ENCODE measurements at regions not wholly inside any gene's neighbourhood (a gene's known extent, or its start where the extent isn't known, plus 50 kb on each side); places are given as distances from the start of the nearest gene placed in this dataset.
A peak's percentile ranks its signal among the peaks of the same experiment; 100 is the strongest.

DNA sequence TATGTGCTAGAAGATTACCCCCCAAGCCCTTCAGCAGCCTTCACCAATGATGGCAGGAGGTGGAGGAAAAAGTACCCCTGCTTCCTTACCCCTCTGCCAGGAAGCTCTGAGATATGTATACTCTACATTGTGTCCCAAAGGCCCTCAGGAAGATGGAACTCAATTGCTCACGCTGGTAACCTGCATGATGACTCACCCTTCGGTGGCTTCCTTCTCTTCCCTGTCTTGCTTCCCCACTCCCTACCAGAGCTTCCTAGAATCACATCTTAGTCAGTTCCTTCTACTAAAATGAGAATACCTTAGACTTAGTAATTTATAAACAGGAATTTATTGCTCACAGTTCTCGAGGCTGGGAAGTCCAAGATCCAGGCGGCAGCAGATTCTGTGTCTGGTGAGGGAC lies 405.6 kb downstream of the TYW1 start:
- Histone ChIP-seq H3K36me3 (ENCODE audit: control insufficient read depth, insufficient read depth, low read length) (no peaks in the 10 kb centered on the region), H3K27ac (ENCODE audit: low read depth, low read length) (no peak overlapping the region), H3K9me3 (ENCODE audit: control insufficient read depth, insufficient read depth, low read length) (no peaks in the 10 kb centered on the region), H3K4me1 (ENCODE audit: control insufficient read depth, insufficient read depth, low read length) (no peaks in the 10 kb centered on the region), H3K27me3 (ENCODE audit: control insufficient read depth, insufficient read depth, low read length) (no peaks in the 10 kb centered on the region), H3K4me3 (ENCODE audit: low read depth, low read length) (no peak overlapping the region)
- 80% methylated on average over 2 of the region's 4 CpGs for WGBS (ENCODE audit: insufficient coverage)
- DNase-seq (ENCODE audit: low read depth in 4 of 6, low spot score in 6 of 6): no peak

DNA sequence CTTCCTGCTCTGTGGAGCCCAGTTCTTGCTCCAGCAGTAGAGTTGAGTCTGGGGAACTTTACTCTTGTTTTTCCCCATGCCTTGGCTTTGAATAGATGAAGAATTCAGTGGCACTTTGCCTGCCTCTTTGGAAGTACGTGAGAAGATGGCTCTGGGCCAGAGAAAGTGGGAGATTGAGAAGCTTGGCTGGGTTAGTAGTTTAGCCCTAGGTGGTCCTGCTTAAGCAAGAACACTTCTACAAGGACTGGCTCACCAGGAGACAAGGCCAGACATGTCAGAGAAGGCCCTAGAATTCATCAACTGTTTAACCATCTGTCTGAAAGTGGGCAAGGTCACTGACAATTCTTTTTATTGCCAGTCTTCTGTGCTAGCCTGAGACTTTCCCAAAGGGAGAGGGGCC lies 410.3 kb downstream of the TYW1 start:
- Histone ChIP-seq H3K4me1 (ENCODE audit: control insufficient read depth, insufficient read depth, low read length) (peaks cover 7% of the 10 kb centered on the region), H3K4me3 (ENCODE audit: low read depth, low read length) (no peak overlapping the region), H3K9me3 (ENCODE audit: control insufficient read depth, insufficient read depth, low read length) (peaks cover 1% of the 10 kb centered on the region), H3K27me3 (ENCODE audit: control insufficient read depth, insufficient read depth, low read length) (no peaks in the 10 kb centered on the region), H3K27ac (ENCODE audit: low read depth, low read length) (no peak overlapping the region), H3K36me3 (ENCODE audit: control insufficient read depth, insufficient read depth, low read length) (no peaks in the 10 kb centered on the region)
- DNase-seq (ENCODE audit: low read depth in 4 of 6, low spot score in 6 of 6): peak in 5 of 6 donors; percentile 35 to 92 (median 38)
- 43% methylated on average over 1 of the region's 1 CpG for WGBS (ENCODE audit: insufficient coverage)

DNA sequence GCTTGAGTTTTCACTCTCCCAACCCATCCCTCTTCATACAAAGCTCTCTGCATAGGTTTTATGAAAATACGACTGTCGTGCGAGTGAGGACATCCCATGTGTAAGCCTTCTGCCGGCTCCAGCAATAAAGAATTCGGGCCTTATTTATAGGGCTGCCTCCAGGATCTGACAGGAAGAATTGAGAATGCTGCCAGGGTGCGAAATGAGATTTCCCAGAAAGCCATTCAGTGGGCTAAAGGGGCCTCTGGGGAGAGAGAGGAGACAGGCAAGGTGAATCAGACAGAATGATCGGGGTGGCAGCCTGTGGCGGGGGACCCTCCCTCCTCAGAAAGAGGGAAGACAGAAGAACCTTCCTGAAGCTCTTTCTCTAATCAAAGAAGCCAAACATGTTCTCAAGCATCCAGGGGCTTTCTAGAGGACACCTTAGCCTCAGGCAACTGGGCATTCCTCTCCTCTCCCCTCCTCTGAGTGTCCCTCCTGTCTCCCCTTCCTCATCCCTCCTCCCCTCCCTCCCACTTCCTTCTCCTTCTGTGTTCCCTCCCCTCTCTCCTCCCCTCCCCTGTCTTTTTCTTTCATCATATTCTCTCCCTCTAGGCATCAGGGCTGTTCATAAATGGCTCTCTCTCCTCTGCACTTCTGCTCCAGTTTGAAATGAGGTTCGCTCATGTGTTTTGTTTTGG lies 410.9 kb downstream of the TYW1 start:
- H3K27ac ChIP-seq (ENCODE audit: low read depth, low read length): no peak overlapping the region
- no peak overlapping the region for H3K4me3 ChIP-seq (ENCODE audit: low read depth, low read length)
- DNase-seq (ENCODE audit: low read depth in 4 of 6, low spot score in 6 of 6): peak in 2 of 6 donors; percentile 17 to 79
- WGBS (ENCODE audit: insufficient coverage): 28% methylated on average over 9 of the region's 9 CpGs
- H3K9me3 ChIP-seq (ENCODE audit: control insufficient read depth, insufficient read depth, low read length): peaks cover 1% of the 10 kb centered on the region
- H3K27me3 ChIP-seq (ENCODE audit: control insufficient read depth, insufficient read depth, low read length): no peaks in the 10 kb centered on the region
- peaks cover 7% of the 10 kb centered on the region for H3K4me1 ChIP-seq (ENCODE audit: control insufficient read depth, insufficient read depth, low read length)
- H3K36me3 ChIP-seq (ENCODE audit: control insufficient read depth, insufficient read depth, low read length): no peaks in the 10 kb centered on the region

DNA sequence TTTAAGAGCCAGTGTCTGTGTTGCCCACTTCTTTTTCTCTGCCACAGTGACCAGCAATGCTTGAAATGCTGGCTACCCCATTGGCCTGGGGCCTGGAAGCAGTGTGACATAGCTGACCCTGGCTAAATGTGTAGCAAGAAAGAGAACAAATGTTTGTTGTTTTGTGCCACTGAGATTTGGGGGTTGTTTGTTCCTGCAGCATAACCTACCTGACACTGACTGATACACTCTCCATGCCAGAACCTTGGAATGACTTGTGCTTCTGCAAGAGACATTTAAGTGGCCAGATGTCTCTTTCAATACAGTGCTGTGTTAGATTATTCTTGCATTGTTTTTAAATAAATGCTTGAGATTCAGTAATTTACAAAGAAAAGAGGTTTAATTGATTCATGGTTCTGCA lies 411.5 kb downstream of the TYW1 start:
- DNase-seq (ENCODE audit: low read depth in 4 of 6, low spot score in 6 of 6): no peak
- peaks cover 7% of the 10 kb centered on the region for H3K4me1 ChIP-seq (ENCODE audit: control insufficient read depth, insufficient read depth, low read length)
- H3K9me3 ChIP-seq (ENCODE audit: control insufficient read depth, insufficient read depth, low read length): peaks cover 1% of the 10 kb centered on the region
- no peak overlapping the region for H3K27ac ChIP-seq (ENCODE audit: low read depth, low read length)
- H3K27me3 ChIP-seq (ENCODE audit: control insufficient read depth, insufficient read depth, low read length): no peaks in the 10 kb centered on the region
- H3K36me3 ChIP-seq (ENCODE audit: control insufficient read depth, insufficient read depth, low read length): no peaks in the 10 kb centered on the region
- H3K4me3 ChIP-seq (ENCODE audit: low read depth, low read length): no peak overlapping the region

DNA sequence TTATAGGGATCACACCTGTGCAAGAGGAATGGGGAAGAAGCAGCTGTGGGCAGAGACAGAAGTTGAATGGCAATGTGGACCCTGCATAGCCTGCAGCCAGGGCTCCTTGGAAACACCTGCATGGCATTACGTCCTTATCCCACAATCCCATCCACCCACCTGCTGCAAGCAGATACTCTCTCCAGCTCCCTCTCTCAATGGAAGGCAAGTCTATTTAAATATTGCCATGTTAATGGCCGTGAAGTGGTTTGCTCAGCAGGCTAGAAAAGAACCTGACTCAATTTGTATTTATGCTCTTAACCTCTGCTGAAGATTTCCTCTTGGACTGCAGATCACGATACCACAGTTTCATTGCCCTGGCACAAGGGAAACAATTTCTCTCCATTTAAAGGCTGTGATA lies 417.0 kb downstream of the TYW1 start:
- no peaks in the 10 kb centered on the region for H3K9me3 ChIP-seq (ENCODE audit: control insufficient read depth, insufficient read depth, low read length)
- no peaks in the 10 kb centered on the region for H3K27me3 ChIP-seq (ENCODE audit: control insufficient read depth, insufficient read depth, low read length)
- no CpG with 5 or more reads among the region's 3 CpGs for WGBS (ENCODE audit: insufficient coverage)
- no peak overlapping the region for H3K27ac ChIP-seq (ENCODE audit: low read depth, low read length)
- H3K36me3 ChIP-seq (ENCODE audit: control insufficient read depth, insufficient read depth, low read length): no peaks in the 10 kb centered on the region
- H3K4me1 ChIP-seq (ENCODE audit: control insufficient read depth, insufficient read depth, low read length): no peaks in the 10 kb centered on the region
- no peak overlapping the region for H3K4me3 ChIP-seq (ENCODE audit: low read depth, low read length)
- DNase-seq (ENCODE audit: low read depth in 4 of 6, low spot score in 6 of 6): peak in 1 of 6 donors; percentile 65

DNA sequence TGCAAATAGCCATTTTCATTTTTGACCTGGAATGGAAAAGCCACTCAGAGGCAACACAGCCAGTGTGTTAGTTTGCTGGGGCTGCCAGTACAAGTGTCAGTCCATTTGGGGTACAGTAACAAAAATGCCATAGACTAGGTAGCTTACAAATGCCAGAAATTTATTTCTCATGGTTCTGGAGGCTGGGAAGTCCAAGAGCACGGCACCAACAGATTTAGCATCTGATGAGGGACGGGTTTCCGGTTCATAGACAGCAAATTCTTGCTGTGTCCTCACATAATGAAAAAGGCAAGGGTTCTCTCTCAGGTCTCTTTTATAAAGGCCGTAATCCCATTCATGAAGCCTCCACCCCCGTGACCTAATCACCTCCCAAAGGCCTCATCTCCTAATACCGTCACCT lies 418.2 kb downstream of the TYW1 start:
- H3K27me3 ChIP-seq (ENCODE audit: control insufficient read depth, insufficient read depth, low read length): no peaks in the 10 kb centered on the region
- no peak for DNase-seq (ENCODE audit: low read depth in 4 of 6, low spot score in 6 of 6)
- H3K4me3 ChIP-seq (ENCODE audit: low read depth, low read length): no peak overlapping the region
- no peaks in the 10 kb centered on the region for H3K9me3 ChIP-seq (ENCODE audit: control insufficient read depth, insufficient read depth, low read length)
- no peaks in the 10 kb centered on the region for H3K4me1 ChIP-seq (ENCODE audit: control insufficient read depth, insufficient read depth, low read length)
- no peaks in the 10 kb centered on the region for H3K36me3 ChIP-seq (ENCODE audit: control insufficient read depth, insufficient read depth, low read length)
- no peak overlapping the region for H3K27ac ChIP-seq (ENCODE audit: low read depth, low read length)
- WGBS (ENCODE audit: insufficient coverage): 92% methylated on average over 3 of the region's 6 CpGs

DNA sequence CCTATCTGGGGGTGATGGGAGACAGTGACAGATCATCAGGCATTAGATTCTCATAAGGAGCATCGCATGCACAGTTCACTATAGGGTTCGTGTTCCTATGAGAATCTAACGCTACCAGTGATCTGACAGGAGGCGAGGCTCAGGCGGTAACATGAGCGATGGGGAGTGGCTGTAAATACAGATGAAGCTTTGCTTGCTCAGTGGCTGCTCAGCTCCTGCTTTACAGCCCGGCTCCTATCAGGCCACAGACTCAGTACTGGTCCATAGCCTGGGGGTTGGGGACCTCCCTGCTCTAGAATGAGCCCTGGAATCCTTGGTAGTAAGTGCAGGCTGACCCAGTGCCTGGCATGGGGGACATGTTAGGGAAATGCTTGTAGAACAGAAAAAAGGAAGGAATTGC lies 426.0 kb downstream of the TYW1 start:
- no peaks in the 10 kb centered on the region for H3K36me3 ChIP-seq (ENCODE audit: control insufficient read depth, insufficient read depth, low read length)
- DNase-seq (ENCODE audit: low read depth in 4 of 6, low spot score in 6 of 6): no peak
- H3K27me3 ChIP-seq (ENCODE audit: control insufficient read depth, insufficient read depth, low read length): no peaks in the 10 kb centered on the region
- 90% methylated on average over 6 of the region's 7 CpGs for WGBS (ENCODE audit: insufficient coverage)
- no peaks in the 10 kb centered on the region for H3K9me3 ChIP-seq (ENCODE audit: control insufficient read depth, insufficient read depth, low read length)
- H3K4me1 ChIP-seq (ENCODE audit: control insufficient read depth, insufficient read depth, low read length): no peaks in the 10 kb centered on the region
- H3K4me3 ChIP-seq (ENCODE audit: low read depth, low read length): no peak overlapping the region
- H3K27ac ChIP-seq (ENCODE audit: low read depth, low read length): no peak overlapping the region

DNA sequence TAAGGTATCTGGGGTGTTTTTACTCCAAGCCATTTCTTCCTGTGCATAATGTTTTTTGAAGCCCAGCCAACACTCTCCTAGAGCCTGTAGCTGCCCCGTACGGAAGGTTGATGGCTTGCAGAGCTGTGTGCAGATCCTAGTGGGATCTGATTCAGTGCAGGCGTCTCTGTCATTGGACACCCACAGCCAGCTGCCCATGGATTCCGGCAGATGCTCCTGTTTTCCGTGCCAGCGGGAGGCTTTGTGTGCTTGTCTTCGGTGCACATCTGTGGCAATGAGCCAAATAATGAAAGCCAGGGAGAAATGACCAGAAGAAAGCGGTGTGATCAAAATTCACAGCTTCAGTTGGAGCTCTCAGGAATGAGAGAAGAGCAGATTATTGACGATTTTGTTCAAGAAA lies 426.4 kb downstream of the TYW1 start:
- peak in 2 of 6 donors; percentile 64 to 73 for DNase-seq (ENCODE audit: low read depth in 4 of 6, low spot score in 6 of 6)

DNA sequence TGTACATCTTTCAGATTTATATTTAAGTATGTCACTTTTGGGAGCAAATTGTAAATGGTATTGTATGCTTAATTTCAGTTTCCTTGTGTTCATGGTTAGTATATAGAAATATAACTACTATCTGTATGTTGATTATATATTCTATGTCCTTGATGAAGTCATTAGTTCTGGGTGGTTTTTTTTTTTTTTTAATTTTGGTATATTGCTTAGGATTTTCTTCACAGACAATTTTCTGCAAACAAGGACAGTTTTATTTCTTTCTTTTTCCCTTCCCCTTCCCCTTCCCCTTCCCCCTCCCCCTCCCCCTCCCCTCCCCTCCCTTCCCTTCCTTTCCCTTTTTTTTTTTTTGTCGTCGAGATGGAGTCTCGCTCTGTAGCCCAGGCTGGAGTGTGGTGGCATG lies 430.0 kb downstream of the TYW1 start:
- Histone ChIP-seq H3K4me1 (ENCODE audit: control insufficient read depth, insufficient read depth, low read length) (no peaks in the 10 kb centered on the region), H3K27ac (ENCODE audit: low read depth, low read length) (no peak overlapping the region), H3K27me3 (ENCODE audit: control insufficient read depth, insufficient read depth, low read length) (no peaks in the 10 kb centered on the region), H3K4me3 (ENCODE audit: low read depth, low read length) (no peak overlapping the region), H3K9me3 (ENCODE audit: control insufficient read depth, insufficient read depth, low read length) (no peaks in the 10 kb centered on the region), H3K36me3 (ENCODE audit: control insufficient read depth, insufficient read depth, low read length) (no peaks in the 10 kb centered on the region)
- no peak for DNase-seq (ENCODE audit: low read depth in 4 of 6, low spot score in 6 of 6)
- WGBS (ENCODE audit: insufficient coverage): 67% methylated on average over 2 of the region's 3 CpGs

More for the DNA sequence above, 426.4 kb downstream of the TYW1 start:
- H3K4me3 ChIP-seq (ENCODE audit: low read depth, low read length): no peak overlapping the region
- no peak overlapping the region for H3K27ac ChIP-seq (ENCODE audit: low read depth, low read length)
- 44% methylated on average over 9 of the region's 9 CpGs for WGBS (ENCODE audit: insufficient coverage)
- H3K9me3 ChIP-seq (ENCODE audit: control insufficient read depth, insufficient read depth, low read length): no peaks in the 10 kb centered on the region
- H3K27me3 ChIP-seq (ENCODE audit: control insufficient read depth, insufficient read depth, low read length): no peaks in the 10 kb centered on the region
- no peaks in the 10 kb centered on the region for H3K36me3 ChIP-seq (ENCODE audit: control insufficient read depth, insufficient read depth, low read length)
- H3K4me1 ChIP-seq (ENCODE audit: control insufficient read depth, insufficient read depth, low read length): no peaks in the 10 kb centered on the region

DNA sequence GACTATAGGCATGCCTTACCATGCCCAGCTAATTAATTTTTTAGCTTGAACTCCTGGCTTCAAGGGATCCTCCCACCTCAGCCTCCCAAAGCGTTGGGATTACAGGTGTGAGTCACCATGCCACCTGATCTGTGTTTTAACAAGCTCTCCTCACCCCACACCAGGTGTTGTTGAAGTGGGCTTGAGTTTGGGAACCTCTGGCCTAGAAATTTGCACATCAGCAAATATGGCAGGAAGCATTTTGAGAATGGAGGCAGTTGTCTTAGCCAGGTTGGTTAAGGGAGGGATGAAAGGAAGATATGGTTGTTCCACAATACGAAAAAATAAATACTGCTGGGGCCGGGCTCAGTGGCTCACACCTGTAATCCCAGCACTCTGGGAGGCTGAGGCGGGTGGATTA lies 433.1 kb downstream of the TYW1 start:
- Histone ChIP-seq H3K4me3 (ENCODE audit: low read depth, low read length) (no peak overlapping the region), H3K27ac (ENCODE audit: low read depth, low read length) (no peak overlapping the region), H3K36me3 (ENCODE audit: control insufficient read depth, insufficient read depth, low read length) (no peaks in the 10 kb centered on the region), H3K9me3 (ENCODE audit: control insufficient read depth, insufficient read depth, low read length) (no peaks in the 10 kb centered on the region), H3K27me3 (ENCODE audit: control insufficient read depth, insufficient read depth, low read length) (no peaks in the 10 kb centered on the region), H3K4me1 (ENCODE audit: control insufficient read depth, insufficient read depth, low read length) (peaks cover 11% of the 10 kb centered on the region)
- no peak for DNase-seq (ENCODE audit: low read depth in 4 of 6, low spot score in 6 of 6)
- WGBS (ENCODE audit: insufficient coverage): 100% methylated on average over 2 of the region's 4 CpGs

All from spinal cord (tissue), 9 donors.